Panc1 (cell line): ENCODE measurements at regions not wholly inside any gene's neighbourhood (a gene's known extent, or its start where the extent isn't known, plus 50 kb on each side); places are given as distances from the start of the nearest gene placed in this dataset.

Source experiments
- ATAC-seq: fragments of 200-7000 bp; cut with Tn5 transposase; 2 replicates; pipeline ENCODE4 v1.9.1; 2020; ENCODE audit warnings: mild to moderate bottlenecking, moderate library complexity
- BruUV-seq: library from RNA; stranded (reverse); fragments of 400-500 nt; replicated peaks from 2 replicates; lab custom pipeline; 2021; lab: Mats Ljungman, UMichigan
- CTCF ChIA-PET: fragments of 300-600 bp; sonication (Branson Sonifier 250); formaldehyde crosslinking; loops from one replicate; lab custom pipeline; 2022; ENCODE audit warnings: antibody characterized with exemption; lab: Charles Lee
- POLR2A ChIA-PET: fragments of 300-600 bp; sonication (Branson Sonifier 250); formaldehyde crosslinking; loops from one replicate; lab custom pipeline; 2022; ENCODE audit warnings: antibody characterized with exemption; lab: Charles Lee
- DNase-seq: peaks from one replicate; pipeline ENCODE4 v3.0.0-alpha.2; 2010; ENCODE audit warnings: low read depth, low spot score
- H3K27ac ChIP-seq: 2 replicates; pipeline ENCODE4 v1.5.1; 2011; ENCODE audit warnings: mild to moderate bottlenecking, low read length, inconsistent platforms
- H3K27me3 ChIP-seq: fragments of 200-500 bp; sonication (Bioruptor generic); 2 replicates; pipeline ENCODE4 v1.6.0; 2014; ENCODE audit warnings: low read length, inconsistent platforms; ENCODE audit not compliant: control insufficient read depth, insufficient read depth
- H3K36me3 ChIP-seq: fragments of 200-500 bp; sonication (Bioruptor generic); 2 replicates; pipeline ENCODE4 v1.5.1; 2014; ENCODE audit warnings: inconsistent platforms, mild to moderate bottlenecking, low read length, moderate library complexity; ENCODE audit not compliant: control insufficient read depth, insufficient read depth
- H3K4me1 ChIP-seq: 2 replicates; pipeline ENCODE4 v1.5.1; 2011; ENCODE audit warnings: inconsistent platforms, mild to moderate bottlenecking, low read length, moderate library complexity; ENCODE audit not compliant: control insufficient read depth, insufficient read depth
- H3K4me3 ChIP-seq, 2 experiments: 2 replicates each; pipeline ENCODE4 v1.5.1; 2011 to 2012; ENCODE audit warnings: low read depth in 2 of 2, low read length in 2 of 2, mild to moderate bottlenecking in 2 of 2, inconsistent platforms in 1 of 2, moderate library complexity in 1 of 2
- H3K9me3 ChIP-seq: fragments of 200-500 bp; sonication (Bioruptor generic); 2 replicates; pipeline ENCODE4 v1.5.1; 2014; ENCODE audit warnings: low read depth, mild to moderate bottlenecking, inconsistent platforms, low read length, moderate library complexity; ENCODE audit not compliant: control insufficient read depth, insufficient read depth
- CTCF ChIP-seq: fragments of 450-650 bp; IDR thresholded peaks from 2 replicates; pipeline ENCODE4 v1.5.1; 2017; ENCODE audit warnings: mild to moderate bottlenecking
- POLR2AphosphoS5 ChIP-seq: IDR thresholded peaks from 2 replicates; pipeline ENCODE4 v1.6.1; 2012; ENCODE audit warnings: mild to moderate bottlenecking, low read depth, low read length, moderate library complexity
- SIN3A ChIP-seq: IDR thresholded peaks from 2 replicates; pipeline ENCODE4 v1.6.1; 2012; ENCODE audit warnings: low read depth, mild to moderate bottlenecking, low read length, moderate library complexity, borderline replicate concordance; ENCODE audit not compliant: insufficient read depth
- TCF7L2 ChIP-seq: IDR thresholded peaks from 2 replicates; pipeline ENCODE4 v1.6.1; 2011; ENCODE audit warnings: mild to moderate bottlenecking, low read depth, low read length, inconsistent platforms
- in situ Hi-C: cut with HindIII; loops from 2 replicates; pipeline ENCODE4 v1.10.0; 2016; ENCODE audit warnings: low sequenced_read_pairs, low pct_unique_long_range_greater_than_20kb
- intact Hi-C: fragments of 100-400 bp; cut with micrococcal nuclease; formaldehyde crosslinking; loops from one replicate; pipeline ENCODE4 v1.10.0; 2022; ENCODE audit not compliant: unreplicated experiment
- TF ChIP-seq, protein P1 (sequence below), 2 experiments: IDR thresholded peaks; 2 replicates each; pipeline ENCODE4 v1.6.1; 2011 to 2012; ENCODE audit warnings: low read depth in 2 of 2, control low read depth in 1 of 2, low read length in 1 of 2, mild to moderate bottlenecking in 1 of 2, moderate library complexity in 1 of 2; ENCODE audit not compliant: insufficient read depth in 1 of 2

- H3K27ac ChIP-seq: no peak overlapping the region
- POLR2A ChIA-PET: no interaction called here
- no peaks in the 10 kb centered on the region for H3K27me3 ChIP-seq
Measured at GRCh38 chr10:117936566-117936965, 110.2 kb downstream of the RAB11FIP2 start.

DNA sequence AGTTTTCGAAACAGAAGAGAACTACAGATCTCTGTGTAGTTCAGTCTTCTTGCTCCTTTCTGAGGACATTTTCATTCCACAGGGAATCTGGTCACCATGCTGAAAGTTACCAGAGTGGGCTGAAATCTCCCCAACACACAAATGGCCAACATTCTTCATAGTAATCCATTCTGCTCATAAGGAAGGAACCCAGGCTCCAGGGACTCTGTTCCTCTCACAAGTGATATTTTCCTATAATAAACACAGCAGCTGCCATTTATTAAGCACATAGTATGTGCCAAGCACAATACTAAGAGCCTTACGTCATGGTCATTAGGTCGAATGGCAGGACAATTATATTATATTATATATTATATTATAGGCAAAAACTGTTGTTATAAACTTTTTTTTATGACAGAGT is 109.8 kb downstream of the RAB11FIP2 start:
- H3K36me3 ChIP-seq: no peaks in the 10 kb centered on the region
- H3K9me3 ChIP-seq: no peaks in the 10 kb centered on the region
- H3K4me3 ChIP-seq: no peak overlapping the region
- ATAC-seq: no peak
- H3K27ac ChIP-seq: no peak overlapping the region
- no TSS peak for BruUV-seq
- CTCF ChIA-PET: no interaction called here
- H3K4me1 ChIP-seq: no peaks in the 10 kb centered on the region
- in situ Hi-C loops: no loop called here
- POLR2A ChIA-PET: no interaction called here
- no peak for DNase-seq
- TF ChIP-seq SIN3A: no peak
- no peak for TF ChIP-seq TCF7L2
- TF ChIP-seq, protein P1, sequence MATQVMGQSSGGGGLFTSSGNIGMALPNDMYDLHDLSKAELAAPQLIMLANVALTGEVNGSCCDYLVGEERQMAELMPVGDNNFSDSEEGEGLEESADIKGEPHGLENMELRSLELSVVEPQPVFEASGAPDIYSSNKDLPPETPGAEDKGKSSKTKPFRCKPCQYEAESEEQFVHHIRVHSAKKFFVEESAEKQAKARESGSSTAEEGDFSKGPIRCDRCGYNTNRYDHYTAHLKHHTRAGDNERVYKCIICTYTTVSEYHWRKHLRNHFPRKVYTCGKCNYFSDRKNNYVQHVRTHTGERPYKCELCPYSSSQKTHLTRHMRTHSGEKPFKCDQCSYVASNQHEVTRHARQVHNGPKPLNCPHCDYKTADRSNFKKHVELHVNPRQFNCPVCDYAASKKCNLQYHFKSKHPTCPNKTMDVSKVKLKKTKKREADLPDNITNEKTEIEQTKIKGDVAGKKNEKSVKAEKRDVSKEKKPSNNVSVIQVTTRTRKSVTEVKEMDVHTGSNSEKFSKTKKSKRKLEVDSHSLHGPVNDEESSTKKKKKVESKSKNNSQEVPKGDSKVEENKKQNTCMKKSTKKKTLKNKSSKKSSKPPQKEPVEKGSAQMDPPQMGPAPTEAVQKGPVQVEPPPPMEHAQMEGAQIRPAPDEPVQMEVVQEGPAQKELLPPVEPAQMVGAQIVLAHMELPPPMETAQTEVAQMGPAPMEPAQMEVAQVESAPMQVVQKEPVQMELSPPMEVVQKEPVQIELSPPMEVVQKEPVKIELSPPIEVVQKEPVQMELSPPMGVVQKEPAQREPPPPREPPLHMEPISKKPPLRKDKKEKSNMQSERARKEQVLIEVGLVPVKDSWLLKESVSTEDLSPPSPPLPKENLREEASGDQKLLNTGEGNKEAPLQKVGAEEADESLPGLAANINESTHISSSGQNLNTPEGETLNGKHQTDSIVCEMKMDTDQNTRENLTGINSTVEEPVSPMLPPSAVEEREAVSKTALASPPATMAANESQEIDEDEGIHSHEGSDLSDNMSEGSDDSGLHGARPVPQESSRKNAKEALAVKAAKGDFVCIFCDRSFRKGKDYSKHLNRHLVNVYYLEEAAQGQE (IDR thresholded peaks at IDR 0.05; ENCODE audit: insufficient read depth in 1 of 2, low read depth in 2 of 2, low read length in 1 of 2): no peak
- TF ChIP-seq POLR2AphosphoS5: no peak
- intact Hi-C loops: no loop called here
- H3K27me3 ChIP-seq: no peaks in the 10 kb centered on the region

More at GRCh38 chr10:117936566-117936965, 110.2 kb downstream of the RAB11FIP2 start:
- Histone ChIP-seq H3K4me3 (no peak overlapping the region), H3K9me3 (no peaks in the 10 kb centered on the region), H3K4me1 (no peaks in the 10 kb centered on the region), H3K36me3 (no peaks in the 10 kb centered on the region)
- TF ChIP-seq, protein P1 (IDR thresholded peaks at IDR 0.05; ENCODE audit: insufficient read depth in 1 of 2, low read depth in 2 of 2, low read length in 1 of 2): no peak
- no peak for TF ChIP-seq SIN3A
- TF ChIP-seq CTCF: no peak
- no peak for TF ChIP-seq POLR2AphosphoS5
- TF ChIP-seq TCF7L2: no peak
- intact Hi-C loops: no loop called here
- ATAC-seq: no peak
- in situ Hi-C loops: no loop called here
- BruUV-seq: no TSS peak
- no peak for DNase-seq
- CTCF ChIA-PET: no interaction called here
